ENCODE measurements at regions not wholly inside any gene's neighbourhood (a gene's known extent, or its start where the extent isn't known, plus 50 kb on each side); places are given as distances from the start of the nearest gene placed in this dataset.

DNA sequence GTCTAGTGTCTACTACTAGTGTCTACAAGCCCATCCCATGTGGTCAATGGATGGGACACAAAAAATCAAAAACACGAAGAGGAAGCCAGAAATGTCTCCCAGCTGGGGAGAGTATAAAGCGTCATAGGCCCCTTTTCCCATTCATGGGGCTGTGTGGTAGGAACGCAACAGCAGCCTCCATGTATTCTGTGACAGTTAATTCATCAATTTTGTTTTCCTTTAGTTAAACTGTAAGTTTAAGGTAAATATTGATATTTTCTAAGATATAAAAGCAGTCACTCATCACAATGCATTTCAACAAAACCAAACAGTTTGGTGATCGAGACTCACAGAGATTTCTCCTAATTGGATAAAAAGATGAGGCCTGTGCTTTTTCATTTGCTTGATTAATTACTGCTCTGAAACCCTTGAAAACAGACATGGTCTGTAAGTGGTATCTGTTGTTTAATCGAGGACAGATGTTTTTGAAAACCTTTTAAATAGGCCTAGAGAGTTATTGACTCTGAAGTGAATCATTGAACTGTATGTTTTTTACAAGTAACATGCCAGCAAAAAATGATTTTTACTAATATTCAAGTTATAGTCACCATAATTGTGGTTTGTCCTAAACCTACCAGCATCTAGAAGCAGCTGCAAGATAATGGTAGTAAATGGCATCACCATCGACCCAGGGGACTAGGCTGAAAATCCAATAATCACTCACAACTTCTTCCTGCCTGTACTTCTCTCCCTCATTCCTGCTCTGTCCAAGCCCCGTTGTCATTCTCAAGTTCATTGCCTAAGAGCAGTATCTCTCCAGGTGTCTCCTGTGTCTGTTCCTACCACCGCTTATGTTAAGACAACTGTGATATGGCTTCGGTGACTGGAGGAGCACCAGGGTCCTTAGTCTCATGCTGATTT lies 87.7 kb upstream of the SHISA3 start:
- DNase-seq (ENCODE audit: low read depth in 1 of 2, low spot score in 1 of 2), result no peak
- Histone ChIP-seq H3K27ac (replicated peaks) (no peak overlapping the region), H3K27me3 (ENCODE audit: insufficient read depth, poor library complexity, severe bottlenecking) (no peaks in the 10 kb centered on the region), H3K4me3 (replicated peaks; ENCODE audit: insufficient read depth, low read length) (no peak overlapping the region)
- TF ChIP-seq, protein P1, sequence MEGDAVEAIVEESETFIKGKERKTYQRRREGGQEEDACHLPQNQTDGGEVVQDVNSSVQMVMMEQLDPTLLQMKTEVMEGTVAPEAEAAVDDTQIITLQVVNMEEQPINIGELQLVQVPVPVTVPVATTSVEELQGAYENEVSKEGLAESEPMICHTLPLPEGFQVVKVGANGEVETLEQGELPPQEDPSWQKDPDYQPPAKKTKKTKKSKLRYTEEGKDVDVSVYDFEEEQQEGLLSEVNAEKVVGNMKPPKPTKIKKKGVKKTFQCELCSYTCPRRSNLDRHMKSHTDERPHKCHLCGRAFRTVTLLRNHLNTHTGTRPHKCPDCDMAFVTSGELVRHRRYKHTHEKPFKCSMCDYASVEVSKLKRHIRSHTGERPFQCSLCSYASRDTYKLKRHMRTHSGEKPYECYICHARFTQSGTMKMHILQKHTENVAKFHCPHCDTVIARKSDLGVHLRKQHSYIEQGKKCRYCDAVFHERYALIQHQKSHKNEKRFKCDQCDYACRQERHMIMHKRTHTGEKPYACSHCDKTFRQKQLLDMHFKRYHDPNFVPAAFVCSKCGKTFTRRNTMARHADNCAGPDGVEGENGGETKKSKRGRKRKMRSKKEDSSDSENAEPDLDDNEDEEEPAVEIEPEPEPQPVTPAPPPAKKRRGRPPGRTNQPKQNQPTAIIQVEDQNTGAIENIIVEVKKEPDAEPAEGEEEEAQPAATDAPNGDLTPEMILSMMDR (IDR thresholded peaks at IDR 0.05; ENCODE audit: insufficient read depth, low read length), result no peak
- TF ChIP-seq POLR2AphosphoS5 (IDR thresholded peaks at IDR 0.05; ENCODE audit: low read depth), result no peak

- H3K4me3 ChIP-seq (replicated peaks; ENCODE audit: insufficient read depth, low read length), result no peak overlapping the region
- TF ChIP-seq GABPA (IDR thresholded peaks at IDR 0.05; ENCODE audit: low read depth), result no peak
- TF ChIP-seq, protein P2, sequence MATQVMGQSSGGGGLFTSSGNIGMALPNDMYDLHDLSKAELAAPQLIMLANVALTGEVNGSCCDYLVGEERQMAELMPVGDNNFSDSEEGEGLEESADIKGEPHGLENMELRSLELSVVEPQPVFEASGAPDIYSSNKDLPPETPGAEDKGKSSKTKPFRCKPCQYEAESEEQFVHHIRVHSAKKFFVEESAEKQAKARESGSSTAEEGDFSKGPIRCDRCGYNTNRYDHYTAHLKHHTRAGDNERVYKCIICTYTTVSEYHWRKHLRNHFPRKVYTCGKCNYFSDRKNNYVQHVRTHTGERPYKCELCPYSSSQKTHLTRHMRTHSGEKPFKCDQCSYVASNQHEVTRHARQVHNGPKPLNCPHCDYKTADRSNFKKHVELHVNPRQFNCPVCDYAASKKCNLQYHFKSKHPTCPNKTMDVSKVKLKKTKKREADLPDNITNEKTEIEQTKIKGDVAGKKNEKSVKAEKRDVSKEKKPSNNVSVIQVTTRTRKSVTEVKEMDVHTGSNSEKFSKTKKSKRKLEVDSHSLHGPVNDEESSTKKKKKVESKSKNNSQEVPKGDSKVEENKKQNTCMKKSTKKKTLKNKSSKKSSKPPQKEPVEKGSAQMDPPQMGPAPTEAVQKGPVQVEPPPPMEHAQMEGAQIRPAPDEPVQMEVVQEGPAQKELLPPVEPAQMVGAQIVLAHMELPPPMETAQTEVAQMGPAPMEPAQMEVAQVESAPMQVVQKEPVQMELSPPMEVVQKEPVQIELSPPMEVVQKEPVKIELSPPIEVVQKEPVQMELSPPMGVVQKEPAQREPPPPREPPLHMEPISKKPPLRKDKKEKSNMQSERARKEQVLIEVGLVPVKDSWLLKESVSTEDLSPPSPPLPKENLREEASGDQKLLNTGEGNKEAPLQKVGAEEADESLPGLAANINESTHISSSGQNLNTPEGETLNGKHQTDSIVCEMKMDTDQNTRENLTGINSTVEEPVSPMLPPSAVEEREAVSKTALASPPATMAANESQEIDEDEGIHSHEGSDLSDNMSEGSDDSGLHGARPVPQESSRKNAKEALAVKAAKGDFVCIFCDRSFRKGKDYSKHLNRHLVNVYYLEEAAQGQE (IDR thresholded peaks at IDR 0.05; ENCODE audit: insufficient replicate concordance, low read depth), result no peak
- TF ChIP-seq, protein P1 (IDR thresholded peaks at IDR 0.05; ENCODE audit: insufficient read depth, low read length), result no peak
- no peak for TF ChIP-seq SPI1 (IDR thresholded peaks at IDR 0.05; ENCODE audit: borderline replicate concordance, low read depth)
- TF ChIP-seq POLR2AphosphoS5 (IDR thresholded peaks at IDR 0.05; ENCODE audit: low read depth), result no peak
- H3K27ac ChIP-seq (replicated peaks), result no peak overlapping the region
- H3K27me3 ChIP-seq (ENCODE audit: insufficient read depth, poor library complexity, severe bottlenecking), result no peaks in the 10 kb centered on the region
- no peak for DNase-seq (ENCODE audit: low read depth in 1 of 2, low spot score in 1 of 2)
Measured at GRCh38 chr4:42310358-42310757, 86.9 kb upstream of the SHISA3 start.

DNA sequence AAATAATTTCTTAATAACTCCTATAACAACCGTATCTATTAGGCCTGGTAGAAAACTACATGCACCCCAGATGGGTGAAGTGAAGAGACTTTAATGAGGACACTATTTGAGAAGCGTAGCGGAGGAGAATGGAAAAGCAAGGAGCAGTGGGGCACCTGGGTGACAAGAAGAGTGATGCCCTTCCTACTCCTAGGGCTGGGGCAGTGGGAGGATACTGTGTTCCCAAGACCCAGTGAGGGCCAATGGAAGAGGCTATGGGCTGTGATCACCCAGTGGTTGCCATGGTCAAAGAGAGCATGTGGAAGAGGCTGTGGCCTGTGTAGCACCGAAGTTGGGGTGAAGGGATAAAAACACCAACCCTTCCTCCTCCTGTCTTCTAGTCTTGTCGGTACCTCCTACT lies 86.5 kb upstream of the SHISA3 start:
- Histone ChIP-seq H3K27ac (replicated peaks) (no peak overlapping the region), H3K4me3 (replicated peaks; ENCODE audit: insufficient read depth, low read length) (no peak overlapping the region), H3K27me3 (ENCODE audit: insufficient read depth, poor library complexity, severe bottlenecking) (no peaks in the 10 kb centered on the region)
- no peak for TF ChIP-seq POLR2AphosphoS5 (IDR thresholded peaks at IDR 0.05; ENCODE audit: low read depth)
- TF ChIP-seq, protein P2 (IDR thresholded peaks at IDR 0.05; ENCODE audit: insufficient replicate concordance, low read depth), result no peak
- TF ChIP-seq SPI1 (IDR thresholded peaks at IDR 0.05; ENCODE audit: borderline replicate concordance, low read depth), result no peak
- TF ChIP-seq, protein P1 (IDR thresholded peaks at IDR 0.05; ENCODE audit: insufficient read depth, low read length), result no peak
- no peak for TF ChIP-seq GABPA (IDR thresholded peaks at IDR 0.05; ENCODE audit: low read depth)
- no peak for DNase-seq (ENCODE audit: low read depth in 1 of 2, low spot score in 1 of 2)
